ENCODE measurements at regions not wholly inside any gene's neighbourhood (a gene's known extent, or its start where the extent isn't known, plus 50 kb on each side); places are given as distances from the start of the nearest gene placed in this dataset.

GRCh38 chr9:26145938-26146337 is 467.7 kb upstream of the TUSC1 start:
- WGBS, 2 donors: 93 to 94% methylated on average over 10 of the region's 10 CpGs
- ATAC-seq: no peak
- H3K4me1 ChIP-seq: no peaks in the 10 kb centered on the region

GRCh38 chr9:26142631-26143030 is 464.4 kb upstream of the TUSC1 start:
- ATAC-seq (no peak), DNase-seq (no peak)
- Histone ChIP-seq H3K27me3 (no peaks in the 10 kb centered on the region), H3K4me3 (no peak overlapping the region), H3K27ac (no peak overlapping the region), H3K4me1 (no peaks in the 10 kb centered on the region), H3K36me3 (no peaks in the 10 kb centered on the region), H3K9me3 (peaks cover 0 to 3% (median 0%) of the 10 kb centered on the region in 11 donors)
- no peak for TF ChIP-seq CTCF (IDR thresholded peaks at IDR 0.05)
- intact Hi-C loops (cut with DNase I): no loop called here
- 69 to 71% methylated on average over 6 of the region's 6 CpGs for WGBS, 2 donors

More at GRCh38 chr9:26145938-26146337, 467.7 kb upstream of the TUSC1 start:
- Histone ChIP-seq H3K27ac (no peak overlapping the region), H3K27me3 (no peaks in the 10 kb centered on the region), H3K4me3 (no peak overlapping the region), H3K9me3 (peaks cover 0 to 3% (median 0%) of the 10 kb centered on the region in 11 donors), H3K36me3 (no peaks in the 10 kb centered on the region)
- TF ChIP-seq CTCF (IDR thresholded peaks at IDR 0.05): no peak
- no peak for DNase-seq
- intact Hi-C loops (cut with DNase I): no loop called here

- ATAC-seq: no peak
- intact Hi-C loops (cut with DNase I): no loop called here
- no peaks in the 10 kb centered on the region for H3K4me1 ChIP-seq
- WGBS, 2 donors: 72 to 73% methylated on average over 5 of the region's 5 CpGs
- DNase-seq: no peak
- TF ChIP-seq CTCF (IDR thresholded peaks at IDR 0.05): no peak
- no peaks in the 10 kb centered on the region for H3K27me3 ChIP-seq
- peaks cover 0 to 3% (median 0%) of the 10 kb centered on the region in 11 donors for H3K9me3 ChIP-seq
- H3K4me3 ChIP-seq: no peak overlapping the region
- no peak overlapping the region for H3K27ac ChIP-seq
- H3K36me3 ChIP-seq: no peaks in the 10 kb centered on the region
Observed at GRCh38 chr9:26142201-26142600, 464.0 kb upstream of the TUSC1 start.

GRCh38 chr9:26133537-26133936 is 455.3 kb upstream of the TUSC1 start:
- Histone ChIP-seq H3K9me3 (no peaks in the 10 kb centered on the region), H3K36me3 (no peaks in the 10 kb centered on the region), H3K4me1 (no peaks in the 10 kb centered on the region), H3K4me3 (no peak overlapping the region), H3K27me3 (no peaks in the 10 kb centered on the region), H3K27ac (no peak overlapping the region)
- DNase-seq (no peak), ATAC-seq (no peak)
- 67 to 73% methylated on average over 1 of the region's 1 CpG for WGBS, 2 donors
- intact Hi-C loops (cut with DNase I): no loop called here
- TF ChIP-seq CTCF (IDR thresholded peaks at IDR 0.05): no peak
